Activated CD4-positive, alpha-beta T cell treated with anti-CD3 and anti-CD28 coated beads, Interleukin-2, amount 50 U/mL, for 1 hour (primary cell): ENCODE measurements at regions not wholly inside any gene's neighbourhood (a gene's known extent, or its start where the extent isn't known, plus 50 kb on each side); places are given as distances from the start of the nearest gene placed in this dataset.

ENCODE experiments used
- DNase-seq: peaks from one replicate; pipeline ENCODE4 v3.0.0-alpha.2; 2020

DNA sequence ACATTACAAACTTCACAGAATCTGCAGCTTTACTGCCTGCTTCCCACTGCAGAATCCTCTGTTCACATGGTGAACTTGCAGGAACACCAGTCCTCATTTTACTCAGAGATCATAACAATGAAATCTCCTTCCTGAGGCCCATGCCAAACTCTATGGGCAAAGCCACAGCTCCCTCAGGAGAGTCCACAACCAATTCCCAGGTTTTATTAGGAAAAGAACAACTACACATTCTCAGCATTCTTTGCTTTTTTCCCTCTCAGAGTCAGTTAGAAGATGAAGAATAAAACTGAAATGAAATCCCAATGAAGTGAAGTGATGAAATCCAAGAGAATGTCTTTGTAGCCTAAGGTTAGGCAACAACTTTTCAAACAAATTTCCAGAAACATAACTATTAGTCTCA, 233.7 kb downstream of the DSEL start:
- no peak for DNase-seq

DNA sequence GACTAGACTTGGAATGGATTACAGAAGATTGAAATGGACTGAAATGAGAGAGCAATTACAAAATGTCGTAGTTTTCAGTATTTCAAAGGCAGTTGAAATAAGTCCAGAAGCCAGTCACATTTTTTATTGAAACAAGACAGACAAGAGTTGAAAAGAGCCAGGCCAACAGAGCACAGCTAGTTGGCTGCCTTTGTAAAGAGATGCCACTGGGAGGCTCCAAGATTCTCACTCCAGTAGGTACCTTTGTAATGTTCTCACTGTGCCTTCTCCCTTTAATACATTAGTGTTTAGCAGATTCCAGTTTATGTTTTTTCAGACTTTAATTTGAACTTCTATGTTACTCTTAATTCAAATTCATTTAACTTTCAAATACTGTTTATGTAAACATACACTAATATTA, 234.8 kb downstream of the DSEL start:
- DNase-seq, result no peak

DNA sequence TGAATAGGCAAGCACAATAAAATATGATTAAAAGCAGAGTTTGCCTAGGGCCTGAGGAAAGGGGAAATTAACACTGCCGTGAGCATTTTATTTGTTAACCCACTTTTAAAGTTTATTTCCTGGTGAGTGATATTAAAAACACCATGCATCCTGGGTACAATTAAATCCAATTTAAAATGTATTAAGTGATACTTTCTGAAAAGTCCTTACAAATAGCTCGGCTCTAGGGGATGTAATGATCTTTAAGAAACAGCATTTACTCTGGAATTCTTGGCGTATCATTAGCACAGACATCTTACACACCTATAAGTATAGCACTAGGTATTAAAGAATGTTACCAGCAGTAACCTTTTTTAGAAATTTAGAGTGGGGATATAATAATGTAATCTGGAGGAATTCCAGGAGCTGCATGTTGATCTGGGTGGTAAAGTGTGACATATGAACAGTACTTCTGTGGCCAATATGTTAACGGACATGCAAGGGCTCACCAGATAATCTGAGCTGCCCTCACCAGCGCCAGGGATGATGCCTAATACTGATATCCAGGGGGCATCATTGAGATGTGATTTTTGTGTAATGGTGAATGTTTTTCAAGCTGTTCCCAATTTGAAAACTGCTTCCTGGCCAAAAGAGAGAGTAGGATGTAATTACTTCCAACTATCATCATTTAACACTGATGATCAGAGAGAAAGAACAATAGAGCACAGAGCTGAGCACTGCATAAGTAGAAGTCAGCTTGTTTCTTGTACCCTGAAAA, 235.9 kb downstream of the DSEL start:
- DNase-seq, result no peak

DNA sequence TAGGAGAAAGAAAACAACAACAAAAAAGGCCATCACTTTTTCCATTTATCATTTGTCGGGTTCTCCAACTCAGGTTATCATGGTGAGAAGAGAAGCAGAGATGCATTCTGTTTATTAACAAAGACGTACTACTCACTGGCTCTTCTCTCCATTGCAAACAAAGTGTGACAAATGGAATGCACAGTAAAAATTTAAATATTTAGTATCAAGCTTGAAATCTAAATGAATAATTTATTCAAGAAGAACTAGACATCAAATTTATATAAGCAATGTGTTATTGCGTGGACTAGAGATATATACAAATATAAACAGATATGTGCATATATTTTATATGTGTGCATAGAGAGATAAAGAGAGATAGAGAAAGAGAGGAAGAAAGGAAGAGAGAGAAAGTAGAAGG, 236.5 kb downstream of the DSEL start:
- DNase-seq, result no peak

DNA sequence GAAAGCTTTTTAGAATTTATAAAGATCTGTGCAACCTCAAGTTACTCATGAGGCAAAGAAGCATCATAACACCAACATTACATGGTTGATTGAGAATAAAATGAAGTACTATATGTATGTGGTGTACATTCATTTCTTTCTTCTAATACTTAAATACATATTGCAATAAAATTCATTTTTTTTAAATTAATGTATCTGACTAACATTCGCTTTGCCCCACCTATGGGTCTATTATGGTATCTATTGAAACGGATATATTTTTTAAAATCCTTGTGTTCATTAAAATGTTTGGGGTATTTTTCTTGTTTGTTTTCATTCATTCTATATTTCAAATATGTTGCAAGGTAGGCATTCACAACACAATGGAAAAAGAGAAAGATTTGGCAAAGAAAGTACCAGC, 237.5 kb downstream of the DSEL start:
- DNase-seq, result no peak

DNA sequence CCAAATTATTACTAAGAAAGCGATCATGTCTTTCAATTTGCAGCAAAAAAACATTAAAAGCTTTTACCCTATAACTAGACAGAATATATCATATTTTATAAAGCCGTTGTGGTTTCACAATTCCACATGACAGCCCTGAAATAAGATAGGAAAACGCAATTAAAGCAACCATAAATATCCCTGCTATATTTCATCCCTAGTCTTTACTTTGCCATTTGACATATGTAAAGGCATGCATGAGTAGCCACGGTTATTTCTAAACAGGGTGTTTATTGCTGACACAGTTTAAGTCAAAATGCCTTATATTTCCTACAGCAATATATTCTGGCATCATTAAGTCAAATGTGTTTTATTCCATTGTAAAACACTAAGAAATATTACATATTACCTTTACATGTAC, 239.9 kb downstream of the DSEL start:
- no peak for DNase-seq

DNA sequence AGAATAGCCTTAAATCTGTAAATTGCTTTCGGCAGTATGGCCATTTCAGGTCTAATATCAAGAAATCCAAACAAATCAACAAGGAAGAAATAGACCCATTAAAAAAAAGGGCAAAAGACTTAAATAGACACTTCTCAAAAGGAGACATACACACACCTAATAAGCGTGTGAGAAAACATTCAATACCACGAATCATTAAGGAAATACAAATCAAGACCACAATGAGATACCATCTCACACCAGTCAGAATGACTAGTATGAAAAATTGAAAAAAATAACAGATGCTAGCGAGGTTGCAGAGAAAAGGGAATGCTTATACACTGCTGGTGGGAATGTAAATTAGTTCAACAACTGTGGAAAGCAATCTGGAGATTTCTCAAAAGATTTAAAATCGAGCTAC, 243.2 kb downstream of the DSEL start:
- DNase-seq, result no peak

DNA sequence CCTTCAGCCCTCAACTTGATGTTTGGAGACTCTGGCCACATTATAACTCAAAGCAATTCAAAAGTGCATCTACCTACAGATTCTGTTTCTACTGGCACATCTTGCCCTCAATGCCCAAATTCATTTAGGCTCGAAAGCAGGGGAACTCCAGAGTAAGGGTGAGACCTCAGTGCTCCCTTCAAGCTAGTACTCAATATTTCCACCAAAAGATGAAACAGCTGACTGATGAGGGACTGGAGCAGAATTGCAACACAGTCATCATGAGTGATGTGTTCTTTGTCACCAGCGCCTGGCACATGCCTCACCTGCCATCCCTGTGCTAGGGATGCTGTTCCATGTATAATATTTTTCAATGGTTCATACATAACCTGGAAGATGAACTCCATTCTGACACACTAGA, 247.3 kb downstream of the DSEL start:
- DNase-seq, result no peak

DNA sequence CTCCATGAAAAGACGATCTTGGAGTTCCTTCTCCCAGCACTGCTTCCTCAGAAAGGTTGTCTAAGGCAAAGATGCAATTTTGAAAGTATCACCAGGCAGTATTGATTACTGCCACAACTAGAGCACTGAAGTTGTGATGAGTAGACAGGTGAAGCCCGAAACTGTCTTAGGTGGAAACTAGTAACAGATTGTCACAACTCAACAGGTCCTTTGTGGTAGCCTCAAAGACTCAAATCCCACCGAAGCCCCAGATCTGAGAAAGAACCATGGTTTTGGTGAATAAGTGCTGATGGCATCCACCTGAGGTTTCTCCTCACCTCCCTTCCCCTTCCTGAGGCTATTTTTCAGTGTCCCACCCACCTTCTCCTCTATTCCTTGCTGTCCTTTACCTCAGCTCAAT, 248.0 kb downstream of the DSEL start:
- DNase-seq, result no peak

DNA sequence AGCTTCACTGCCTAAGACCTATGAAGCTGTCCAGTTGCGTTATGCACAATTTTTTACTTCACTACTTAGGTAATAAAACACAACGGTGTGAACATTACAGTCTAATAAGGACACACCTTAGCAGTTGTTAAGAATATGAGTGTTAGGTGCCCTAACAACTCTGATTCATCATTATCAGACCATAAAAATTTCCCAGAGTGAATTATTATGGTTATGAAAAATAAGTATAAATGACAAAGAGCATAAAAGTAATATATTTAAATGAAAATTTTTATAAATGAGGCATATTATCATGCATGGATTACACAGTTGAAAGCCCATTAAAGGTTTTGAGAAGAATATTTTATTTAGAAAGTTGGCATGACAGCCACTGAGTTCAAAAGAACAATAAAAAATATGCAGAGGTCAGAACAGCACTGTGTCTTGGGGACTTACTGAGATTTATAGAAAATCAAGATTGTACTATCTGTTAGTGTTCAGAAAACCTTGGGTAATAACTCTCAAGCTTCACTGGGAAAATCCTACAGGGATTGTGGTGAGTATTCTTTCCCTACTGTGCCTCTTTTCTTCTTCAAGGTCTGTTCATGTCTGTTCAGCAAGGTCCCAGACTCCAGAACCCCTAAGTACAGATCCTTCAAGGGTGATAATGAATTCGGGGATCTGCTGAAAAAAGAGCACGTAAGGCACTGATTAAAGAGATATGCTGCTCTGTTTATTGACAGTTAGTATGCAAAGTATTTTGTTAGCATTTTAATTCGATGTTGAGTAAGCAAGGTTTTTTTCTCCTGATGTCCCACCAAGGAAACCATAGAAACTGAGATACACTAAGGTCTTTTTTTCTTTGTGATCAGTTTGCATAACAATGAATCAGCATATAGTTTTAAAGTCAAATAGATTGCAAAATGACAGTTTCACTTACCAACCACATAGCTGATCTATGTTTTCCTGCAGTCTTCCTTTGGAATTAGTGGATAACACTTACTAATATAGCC, 250.0 kb downstream of the DSEL start:
- no peak for DNase-seq

DNA sequence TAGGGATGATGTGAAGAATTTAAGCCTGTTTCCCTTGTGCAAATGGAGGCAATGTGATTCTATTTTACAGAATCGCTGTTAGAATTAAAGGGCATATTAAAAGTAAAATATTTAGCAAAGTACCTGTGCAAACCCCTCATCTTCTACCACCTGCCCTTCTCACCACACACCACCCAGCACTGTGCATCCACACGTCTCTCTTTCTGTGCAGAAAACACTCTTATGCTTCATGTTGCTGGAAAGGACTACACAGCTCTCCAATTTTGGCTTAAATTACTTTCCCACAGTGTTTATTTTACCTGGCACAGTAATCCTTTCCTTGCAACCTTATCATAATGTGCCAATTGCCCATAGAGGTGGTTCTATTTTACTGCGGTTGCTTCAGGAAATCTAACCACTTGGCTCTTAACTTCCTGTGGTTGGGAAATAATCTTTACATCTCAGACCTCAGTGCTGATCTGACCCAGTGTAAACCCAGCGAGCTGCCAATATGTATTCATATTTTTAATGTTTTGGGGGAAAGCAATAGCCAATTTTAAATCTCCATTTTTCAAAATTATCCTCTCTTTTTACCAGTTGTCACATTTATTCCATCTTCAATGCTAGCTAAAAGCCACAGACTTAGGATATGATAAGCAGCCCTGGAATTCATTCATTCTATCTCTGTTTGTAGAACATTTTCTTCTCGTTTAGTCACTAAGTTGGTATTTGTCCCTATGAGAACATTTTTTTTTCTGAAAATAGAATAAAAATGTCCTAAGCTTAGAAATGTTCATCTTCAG, 250.9 kb downstream of the DSEL start:
- DNase-seq, result no peak

DNA sequence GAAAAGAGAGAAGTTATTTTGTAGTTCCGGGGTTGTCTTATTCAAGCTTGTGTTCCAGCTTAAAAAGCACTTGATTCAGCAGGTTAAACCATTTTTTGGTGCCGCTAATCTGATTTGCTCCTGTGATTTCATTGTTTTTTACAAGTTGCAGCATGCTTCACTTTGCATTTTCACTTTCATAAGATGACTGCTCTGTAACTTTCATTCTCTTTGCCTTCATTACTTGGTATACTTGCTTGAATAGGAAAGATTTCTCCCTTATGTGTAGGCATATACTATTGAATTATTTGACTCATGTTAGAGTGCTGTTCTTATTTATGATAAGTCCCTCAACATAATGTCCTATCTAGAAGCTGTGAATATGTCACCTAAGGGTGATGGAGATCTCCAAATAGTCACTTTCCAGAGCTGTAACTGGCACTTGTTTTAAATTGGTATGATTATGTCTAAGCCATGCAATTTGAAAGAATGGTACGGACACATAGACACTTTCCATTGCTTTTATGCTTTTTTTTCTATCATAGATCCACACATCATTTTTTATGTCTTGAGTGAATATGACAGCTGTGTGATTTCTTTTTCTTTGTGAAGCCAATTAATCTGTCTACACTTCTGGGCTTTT, 254.5 kb downstream of the DSEL start:
- no peak for DNase-seq

DNA sequence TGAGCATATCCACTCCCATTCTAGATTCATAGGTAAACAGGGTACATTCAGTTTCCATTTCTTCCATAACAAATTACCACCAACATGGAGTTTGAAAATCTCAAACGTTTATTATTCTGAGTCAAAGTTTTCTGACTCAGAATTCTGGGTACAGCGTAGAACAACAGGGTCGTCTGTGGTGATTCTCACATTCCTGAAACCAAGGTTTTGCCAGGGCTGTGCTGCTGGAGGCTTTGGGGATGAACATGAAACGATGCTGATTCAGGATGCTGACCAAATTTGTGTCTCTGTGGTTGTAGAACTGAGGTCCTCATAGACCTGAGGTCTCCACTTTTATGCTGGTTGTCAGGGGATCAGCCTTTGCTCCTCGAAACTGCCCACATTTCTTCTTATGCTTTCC, 255.7 kb downstream of the DSEL start:
- no peak for DNase-seq

DNA sequence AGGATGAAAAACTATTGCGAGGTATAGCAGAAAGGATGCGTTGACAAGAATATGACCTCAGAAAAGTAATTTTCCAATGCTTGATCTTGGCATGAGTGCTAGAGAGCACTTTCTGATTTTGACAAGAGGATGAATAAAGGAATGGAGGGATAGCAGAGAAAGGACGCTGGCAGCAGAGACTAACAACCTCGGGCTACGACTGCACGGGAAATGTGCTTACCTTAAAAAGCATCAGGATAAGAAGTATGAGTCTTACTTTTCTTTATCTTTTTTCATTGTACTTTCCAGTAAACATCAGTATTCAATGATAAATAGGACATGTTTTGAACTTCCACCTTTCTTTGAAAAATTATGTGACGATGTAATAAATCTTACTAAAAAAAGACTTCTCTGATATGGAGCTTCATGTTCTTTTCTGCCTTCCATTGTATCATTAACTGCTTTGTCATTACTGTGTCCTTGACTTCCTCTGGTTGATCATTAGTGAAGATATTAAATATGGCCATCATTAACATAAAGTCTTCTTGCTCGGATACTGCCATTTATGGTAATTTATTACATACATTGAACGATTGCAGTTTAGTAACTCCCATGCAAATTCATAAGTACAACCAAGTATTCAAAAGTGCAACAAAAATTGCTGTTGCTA, 265.6 kb downstream of the DSEL start:
- DNase-seq, result no peak

DNA sequence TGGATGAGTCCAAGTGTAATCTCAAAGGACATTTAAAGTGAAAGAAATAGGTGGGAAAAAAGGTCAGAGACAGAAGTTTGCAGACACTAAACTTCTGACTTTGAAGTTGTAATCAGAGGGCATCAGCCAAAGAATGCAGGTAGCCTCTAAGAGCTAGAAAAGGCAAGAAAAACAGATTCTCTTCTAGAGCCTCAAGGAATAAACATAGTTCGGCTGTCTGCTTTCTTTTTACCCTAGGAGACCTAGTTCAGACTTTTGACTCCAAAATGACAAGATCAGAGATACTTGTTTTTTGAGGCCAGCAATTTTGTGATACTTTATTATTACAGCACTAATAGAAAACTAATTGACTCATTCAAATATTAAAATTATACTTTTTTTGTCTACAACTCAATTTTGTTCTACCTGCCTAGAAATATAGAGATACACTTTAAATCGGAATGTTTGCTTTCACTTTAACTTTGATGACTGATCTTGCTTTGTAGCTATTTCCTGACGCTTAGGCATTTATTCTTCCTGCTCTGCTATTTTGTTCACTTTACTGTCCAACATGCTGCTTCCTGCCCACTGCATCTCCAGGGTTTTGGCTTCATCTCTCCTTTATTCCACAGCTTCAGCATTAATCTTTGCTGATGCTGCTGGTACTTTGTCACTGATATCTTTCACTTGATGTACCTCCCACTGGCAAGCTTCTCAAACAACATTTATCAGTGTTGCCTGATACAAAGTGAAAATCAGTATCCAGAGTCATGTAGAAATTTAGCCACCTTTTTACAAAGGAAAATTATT, 272.5 kb downstream of the DSEL start:
- no peak for DNase-seq

DNA sequence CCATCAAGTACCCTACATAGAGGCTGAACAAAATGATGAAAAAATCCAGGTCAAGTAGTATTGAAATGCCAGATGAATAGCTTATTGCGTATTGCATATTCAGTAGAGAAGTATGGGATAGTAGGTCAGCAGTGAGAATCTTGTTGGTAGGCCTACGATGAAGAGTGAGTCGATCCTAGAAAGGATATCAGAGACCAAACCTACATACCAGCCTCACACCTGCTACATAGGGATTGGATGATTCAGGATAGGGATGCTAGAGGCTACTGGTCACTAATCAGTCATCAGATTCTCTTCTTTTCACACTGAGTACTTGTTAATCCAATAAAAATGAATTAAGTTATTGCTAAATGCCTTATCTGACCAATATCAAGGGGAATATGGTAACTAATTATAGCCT, 274.5 kb downstream of the DSEL start:
- no peak for DNase-seq

DNA sequence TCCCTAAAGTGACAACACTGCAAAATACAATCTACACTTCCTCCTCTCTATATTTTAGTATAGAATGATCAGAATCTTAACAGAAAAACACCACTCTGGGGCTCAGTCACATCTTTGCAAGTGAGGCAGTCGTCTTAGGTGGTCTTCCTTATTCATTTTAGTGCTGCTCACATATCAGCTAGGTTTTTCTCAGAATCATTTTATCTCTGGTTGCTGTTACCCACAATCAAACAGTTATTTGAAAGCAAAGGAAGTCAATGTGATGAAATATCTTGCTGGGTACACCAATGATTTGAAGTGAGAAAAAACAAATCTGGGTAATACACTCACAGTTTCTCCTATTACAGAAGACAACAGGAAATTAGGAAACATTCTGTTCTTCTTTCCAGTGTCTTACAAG, 275.2 kb downstream of the DSEL start:
- DNase-seq, result no peak

DNA sequence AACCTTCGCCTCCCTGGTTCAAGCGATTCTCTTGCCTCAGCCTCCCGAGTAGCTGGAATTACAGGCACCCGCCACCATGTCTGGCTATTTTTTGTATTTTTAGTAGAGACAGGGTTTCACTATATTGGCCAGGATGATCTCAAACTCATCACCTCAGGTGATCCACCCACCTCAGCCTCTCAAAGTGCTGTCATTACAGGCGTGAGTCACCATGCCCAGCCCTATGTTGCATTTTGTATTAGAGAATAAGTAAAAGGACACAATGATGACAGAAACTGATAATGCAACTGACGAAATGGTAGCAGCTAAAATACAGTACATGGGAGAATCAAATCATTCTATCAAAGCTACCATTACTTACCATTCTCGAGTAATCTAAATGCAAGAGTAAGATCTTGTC, 276.7 kb downstream of the DSEL start:
- no peak for DNase-seq

DNA sequence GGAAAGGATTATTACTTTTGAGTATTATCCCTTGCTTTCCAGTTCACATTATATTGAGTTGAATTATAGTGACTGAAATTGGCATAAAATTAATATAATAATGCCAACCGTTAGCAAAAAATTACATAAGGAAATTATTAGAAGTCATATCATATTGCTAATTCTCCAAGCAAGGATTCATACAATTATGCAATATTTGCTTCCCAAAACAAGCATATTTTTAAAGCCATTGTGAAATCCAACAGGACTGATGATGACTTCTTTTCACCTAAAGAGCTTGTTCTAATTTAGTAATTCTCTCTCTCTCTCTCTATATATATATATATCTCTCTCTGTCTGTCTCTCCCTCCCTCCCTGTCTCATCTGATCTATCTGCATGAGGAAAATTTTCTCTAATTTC, 283.5 kb downstream of the DSEL start:
- DNase-seq, result no peak

DNA sequence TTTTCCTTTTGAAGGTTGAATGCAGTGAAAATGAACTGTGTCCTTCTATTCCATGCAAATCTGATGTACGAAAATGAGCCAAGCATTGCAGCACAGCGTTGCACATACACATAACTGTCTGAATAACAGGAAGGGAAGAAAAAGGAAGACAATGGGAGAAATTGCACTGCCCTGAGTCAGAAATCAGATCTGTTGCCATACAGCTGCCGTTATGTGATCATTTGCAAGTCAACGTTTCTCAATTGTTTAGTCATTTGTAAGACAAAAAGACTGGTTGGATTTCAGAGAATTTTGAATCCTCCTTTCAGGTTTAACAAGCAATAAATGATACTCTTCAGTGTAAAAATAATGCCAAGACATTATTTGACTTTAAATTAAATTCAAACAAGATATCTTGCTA, 284.1 kb downstream of the DSEL start:
- DNase-seq, result no peak

DNA sequence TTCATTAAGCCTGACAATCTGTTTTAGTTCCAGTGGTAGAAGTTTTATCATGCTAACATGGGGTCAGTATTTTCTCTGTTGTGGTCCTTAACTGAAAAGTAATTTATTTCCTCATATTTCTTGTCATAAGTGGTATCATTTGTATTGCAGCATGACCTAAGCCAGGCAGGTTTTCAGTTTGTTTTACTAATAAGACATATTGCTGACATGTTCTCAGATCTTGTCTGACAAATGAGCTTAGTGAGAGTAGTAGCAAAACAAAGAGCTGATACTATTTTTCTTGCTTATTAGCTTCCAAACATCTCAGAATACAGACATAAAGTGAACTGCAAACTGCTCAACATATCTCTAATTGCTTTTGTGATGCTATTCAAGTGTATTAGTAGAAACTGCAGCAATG, 293.6 kb downstream of the DSEL start:
- no peak for DNase-seq

DNA sequence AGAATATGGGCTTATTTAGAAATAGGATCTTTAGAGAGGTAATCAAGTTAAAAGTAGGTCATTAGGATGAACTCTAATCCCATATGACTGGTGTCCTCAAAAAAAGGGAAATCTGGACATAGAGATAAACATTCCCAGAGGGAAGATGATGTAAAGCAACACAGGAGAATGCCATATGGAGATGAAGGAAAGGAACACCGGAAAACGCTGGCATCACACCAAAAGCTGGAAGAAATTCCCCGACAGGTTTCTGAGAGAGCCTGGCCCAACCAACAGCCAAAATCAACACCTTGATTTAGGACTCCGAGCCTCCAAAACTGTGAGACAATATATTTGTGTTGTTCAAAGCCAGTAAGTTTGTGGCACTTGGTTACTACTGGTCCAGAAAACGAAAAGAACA, 296.7 kb downstream of the DSEL start:
- DNase-seq, result no peak
